GM12892 (cell line): ENCODE measurements at regions not wholly inside any gene's neighbourhood (a gene's known extent, or its start where the extent isn't known, plus 50 kb on each side); places are given as distances from the start of the nearest gene placed in this dataset.
"Not testable (repeated sequence)": the region's sequence is repeated elsewhere in the genome, so short reads cannot be mapped to it uniquely, and the experiment has no call there.

ENCODE experiments used
- DNase-seq: peaks from one replicate; pipeline ENCODE4 v3.0.0; 2011; ENCODE audit not compliant: insufficient read length
- FAIRE-seq: peaks from 2 replicates; lab custom pipeline; 2011; peaks lifted over from hg19 to GRCh38; lab: Jason Lieb, UNC
- POLR2A ChIP-seq: IDR thresholded peaks from 2 replicates; pipeline ENCODE4 v1.6.1; 2011; ENCODE audit warnings: low read depth, low read length, control low read depth
- POLR2AphosphoS5 ChIP-seq: IDR thresholded peaks from 2 replicates; pipeline ENCODE4 v1.6.1; 2011; ENCODE audit warnings: low read depth, low read length, control low read depth
- TAF1 ChIP-seq: IDR thresholded peaks from 2 replicates; pipeline ENCODE4 v1.6.1; 2011; ENCODE audit warnings: low read depth, mild to moderate bottlenecking, control low read depth, low read length, borderline replicate concordance

DNA sequence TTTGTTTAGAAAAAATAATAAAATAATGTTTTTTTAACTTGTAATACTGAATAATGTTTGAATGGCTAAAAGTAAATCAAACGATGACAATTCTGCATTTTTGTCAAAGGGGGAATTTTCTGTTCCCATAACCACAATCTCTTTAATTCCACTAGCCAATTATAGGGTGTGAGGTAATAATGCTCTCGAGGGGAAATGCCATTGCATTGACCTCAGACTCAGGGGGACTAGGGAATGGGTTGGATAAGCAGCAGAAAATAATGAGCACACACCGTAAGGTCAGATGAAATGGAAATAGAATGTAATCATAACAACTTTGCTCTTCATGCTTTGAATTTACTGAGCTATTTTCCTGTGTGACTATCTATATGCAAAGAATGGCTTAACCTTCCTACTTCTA is 584.7 kb downstream of the RFPL4B start:
- no peak for DNase-seq
- FAIRE-seq: no peak
- no peak for TF ChIP-seq TAF1
- no peak for TF ChIP-seq POLR2A

DNA sequence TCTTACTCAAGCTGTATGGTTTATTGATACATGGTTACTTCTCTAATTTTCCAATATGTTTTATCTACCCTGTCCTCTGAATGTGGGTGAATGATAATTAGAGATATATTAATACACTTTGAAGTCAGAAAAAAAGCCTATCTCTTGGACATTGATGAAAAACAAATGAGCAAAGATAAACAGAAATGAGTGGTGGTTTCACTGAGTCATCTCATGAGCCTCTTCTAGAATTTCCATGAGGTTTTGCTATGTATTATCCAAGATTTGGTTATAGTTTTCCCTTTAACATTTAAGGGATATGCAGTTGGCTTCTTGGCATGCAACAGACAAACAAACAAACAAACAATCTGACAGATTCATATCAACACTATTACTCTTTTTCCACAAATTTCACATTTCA is 586.8 kb downstream of the RFPL4B start:
- DNase-seq (no peak), FAIRE-seq (no peak)
- TF ChIP-seq POLR2A (no peak), POLR2AphosphoS5 (no peak), TAF1 (no peak)

DNA sequence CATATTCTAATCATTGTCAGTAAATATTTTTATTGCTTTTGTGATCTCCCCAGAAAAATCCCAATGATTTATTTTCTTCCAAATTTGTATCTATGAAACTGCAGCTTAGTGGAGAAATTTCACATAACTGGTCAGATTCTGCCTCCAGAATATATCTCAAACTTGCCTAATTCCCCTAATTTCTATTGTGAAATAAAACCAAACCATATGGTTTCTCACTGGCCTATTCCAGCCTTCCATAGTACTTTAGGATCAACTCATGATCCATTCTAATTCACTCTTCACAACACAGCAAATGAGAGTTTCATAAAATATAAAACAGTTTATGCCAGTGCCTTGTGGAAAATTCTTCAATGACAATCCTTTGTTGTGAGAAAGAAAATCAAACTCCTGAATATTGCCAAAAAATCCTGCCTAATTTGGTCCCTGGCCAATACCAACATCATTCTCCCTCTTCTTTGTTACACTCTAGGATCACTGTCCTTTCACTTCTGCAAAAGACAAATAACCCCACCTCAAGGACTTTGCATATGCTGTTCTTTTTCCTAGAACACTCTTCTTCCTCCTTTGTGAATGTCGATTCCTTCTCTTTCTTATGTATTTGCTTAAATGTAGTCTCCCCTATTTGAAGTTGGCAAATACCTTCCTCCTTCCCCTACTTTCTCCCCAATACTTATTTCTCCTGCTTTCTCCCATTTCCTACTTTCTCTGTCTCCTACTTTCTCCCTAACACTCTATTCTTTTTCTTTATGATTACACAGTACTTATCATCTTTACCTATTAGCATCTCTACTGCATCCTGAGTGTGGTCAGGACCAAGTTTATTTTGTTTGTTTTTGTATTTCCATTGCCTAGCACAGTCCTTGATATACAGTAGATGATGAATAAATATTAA is 587.5 kb downstream of the RFPL4B start:
- TF ChIP-seq POLR2AphosphoS5 (no peak), POLR2A (no peak), TAF1 (no peak)
- FAIRE-seq (no peak), DNase-seq (no peak)

DNA sequence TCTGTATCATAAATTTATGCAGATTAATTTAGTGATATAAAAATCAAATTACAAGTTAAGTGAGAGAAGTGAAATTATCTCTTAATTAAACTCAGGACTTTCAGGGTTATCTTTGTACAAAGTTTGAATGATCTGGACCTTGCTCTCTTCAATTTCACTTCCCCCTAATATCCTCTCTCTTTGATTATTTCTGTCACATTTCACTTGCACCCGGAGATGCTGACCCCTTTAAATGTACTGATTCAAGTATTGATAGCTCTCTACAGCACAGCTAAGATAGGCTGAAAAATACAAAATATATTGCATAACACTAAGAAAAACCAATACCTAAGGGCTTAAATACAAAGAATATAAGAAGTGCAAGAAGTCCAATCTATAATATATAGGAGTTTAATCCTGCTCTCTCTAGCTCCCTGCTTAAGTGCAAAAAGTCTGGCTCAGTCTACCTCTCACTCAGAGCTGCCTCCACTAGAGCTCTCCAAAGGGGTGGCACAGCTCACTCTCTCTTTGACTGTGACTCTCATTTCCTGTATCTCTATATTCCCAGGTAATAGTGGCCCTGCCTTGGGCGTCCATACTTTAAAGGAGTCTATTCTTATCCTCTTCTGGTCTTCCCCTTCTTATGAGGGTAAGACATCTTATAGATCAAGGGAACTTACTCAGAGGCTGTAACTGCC is 588.4 kb downstream of the RFPL4B start:
- no peak for TF ChIP-seq TAF1
- no peak for TF ChIP-seq POLR2A
- TF ChIP-seq POLR2AphosphoS5: no peak
- DNase-seq (no peak), FAIRE-seq (no peak)

DNA sequence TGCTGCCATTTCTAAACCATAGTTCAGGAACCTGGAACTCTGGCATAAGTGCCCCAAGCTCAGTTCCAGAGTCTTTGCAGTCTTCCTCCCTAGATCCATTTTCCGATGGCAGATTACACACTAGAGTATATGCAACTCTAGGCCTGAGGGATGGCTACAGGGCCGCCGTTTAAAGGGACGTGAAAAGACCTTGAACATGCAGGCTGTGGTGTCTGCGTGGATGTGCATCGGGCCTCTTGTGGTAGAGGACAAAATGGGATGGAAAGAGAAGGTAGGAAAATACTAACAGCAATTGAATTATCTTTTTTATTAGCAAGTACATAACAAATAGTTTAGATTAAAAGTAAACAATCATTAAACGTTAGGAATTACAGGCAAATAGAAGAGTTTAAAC is 588.9 kb downstream of the RFPL4B start:
- DNase-seq (no peak), FAIRE-seq (no peak)
- TF ChIP-seq POLR2AphosphoS5 (no peak), POLR2A (no peak), TAF1 (no peak)

DNA sequence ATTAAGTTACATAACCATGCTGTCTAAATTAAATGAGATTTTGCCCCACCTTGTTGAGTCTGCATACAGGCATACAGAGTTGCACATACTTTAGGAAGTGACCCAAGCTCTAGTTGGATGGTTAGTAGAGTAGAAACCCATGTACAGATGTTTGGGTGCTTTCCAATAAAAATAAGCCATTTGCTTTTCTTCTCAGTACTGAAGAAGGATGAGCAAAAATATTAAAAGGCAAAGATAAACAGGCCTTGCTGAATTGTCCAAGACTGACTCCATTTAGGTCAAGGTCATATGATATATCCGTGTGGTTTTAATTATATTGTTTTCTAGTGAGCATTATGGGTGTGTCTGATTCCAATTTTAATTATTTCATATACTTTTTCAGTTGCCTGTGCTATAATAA is 589.4 kb downstream of the RFPL4B start:
- FAIRE-seq (no peak), DNase-seq (no peak)
- no peak for TF ChIP-seq TAF1
- no peak for TF ChIP-seq POLR2A
- no peak for TF ChIP-seq POLR2AphosphoS5

DNA sequence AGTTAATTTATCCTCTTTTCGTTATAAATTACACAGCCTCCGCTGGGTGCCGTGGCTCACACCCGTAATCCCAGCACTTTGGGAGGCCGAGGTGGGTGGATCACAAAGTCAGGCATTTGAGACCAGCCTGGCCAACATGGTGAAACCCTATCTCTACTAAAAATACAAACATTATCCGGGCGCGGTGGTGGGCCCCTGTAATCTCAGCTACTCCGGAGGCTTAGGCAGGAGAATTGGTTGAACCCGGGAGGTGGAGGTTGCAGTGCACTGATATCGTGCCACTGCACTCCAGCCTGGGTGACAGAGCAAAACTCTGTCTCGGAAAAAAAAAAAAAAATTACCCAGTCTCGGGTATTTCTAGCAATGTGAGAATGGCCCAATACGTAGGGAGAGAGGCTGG is 590.6 kb downstream of the RFPL4B start:
- not testable (repeated sequence) for DNase-seq, FAIRE-seq

DNA sequence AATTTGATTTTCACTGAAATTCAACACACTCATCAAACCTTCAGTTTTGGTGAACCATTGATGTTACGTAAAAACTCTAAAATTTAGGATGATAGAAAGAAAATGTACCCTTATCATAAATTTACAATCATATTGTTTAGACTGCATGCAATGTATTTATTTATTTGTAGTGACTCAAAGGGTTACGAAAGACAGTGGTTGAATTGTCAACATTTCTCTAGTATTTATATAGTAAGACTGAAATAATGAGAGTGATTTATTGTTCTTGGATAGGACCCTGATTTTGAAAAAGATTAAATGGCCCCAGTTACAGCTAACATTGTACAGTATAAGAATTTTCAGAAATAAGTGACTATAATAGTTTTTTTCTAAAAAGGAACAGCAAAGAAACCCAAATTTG is 591.5 kb downstream of the RFPL4B start:
- FAIRE-seq (no peak), DNase-seq (no peak)
- TF ChIP-seq POLR2AphosphoS5: no peak
- TF ChIP-seq POLR2A: no peak
- TF ChIP-seq TAF1: no peak

DNA sequence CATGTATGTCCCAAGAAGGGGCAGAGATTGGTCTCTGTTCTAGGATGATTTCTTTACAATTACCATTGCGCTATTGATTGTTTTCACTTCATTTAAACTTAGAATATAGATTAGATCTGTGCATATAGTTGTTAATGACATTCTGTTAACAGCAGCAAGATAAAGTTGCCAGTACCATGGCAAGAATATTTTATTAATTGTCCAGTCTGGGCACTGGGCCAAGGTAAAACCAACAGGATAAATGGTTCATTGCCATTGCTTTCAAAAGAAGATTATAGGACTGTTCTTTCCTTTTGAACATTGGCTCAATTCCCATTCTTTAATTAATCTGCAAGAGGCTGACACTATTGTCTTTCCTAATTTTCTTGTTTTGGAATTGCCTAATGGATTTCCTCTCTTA is 592.4 kb downstream of the RFPL4B start:
- FAIRE-seq: no peak
- TF ChIP-seq POLR2A: no peak
- no peak for TF ChIP-seq TAF1
- no peak for TF ChIP-seq POLR2AphosphoS5
- DNase-seq: no peak

DNA sequence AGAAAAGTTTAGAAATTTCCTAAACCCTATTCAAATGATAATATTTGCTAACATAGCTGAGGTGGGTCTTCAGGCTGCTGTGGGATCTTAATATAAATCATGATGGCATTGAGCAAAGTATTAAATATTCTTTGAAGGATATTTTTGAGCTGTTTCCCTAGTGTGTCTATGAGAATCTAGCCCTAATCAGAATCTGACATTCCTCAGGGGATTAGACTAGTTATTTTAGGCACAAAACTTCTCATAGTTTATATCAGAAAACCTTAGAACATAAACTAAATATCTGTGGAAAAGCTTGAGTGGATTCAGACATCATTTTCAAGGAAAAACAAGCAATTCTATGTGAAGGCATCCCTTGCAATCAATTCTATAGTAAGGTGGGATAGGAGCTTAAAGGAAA is 594.5 kb downstream of the RFPL4B start:
- FAIRE-seq (no peak), DNase-seq (no peak)
- no peak for TF ChIP-seq TAF1
- no peak for TF ChIP-seq POLR2AphosphoS5
- no peak for TF ChIP-seq POLR2A

DNA sequence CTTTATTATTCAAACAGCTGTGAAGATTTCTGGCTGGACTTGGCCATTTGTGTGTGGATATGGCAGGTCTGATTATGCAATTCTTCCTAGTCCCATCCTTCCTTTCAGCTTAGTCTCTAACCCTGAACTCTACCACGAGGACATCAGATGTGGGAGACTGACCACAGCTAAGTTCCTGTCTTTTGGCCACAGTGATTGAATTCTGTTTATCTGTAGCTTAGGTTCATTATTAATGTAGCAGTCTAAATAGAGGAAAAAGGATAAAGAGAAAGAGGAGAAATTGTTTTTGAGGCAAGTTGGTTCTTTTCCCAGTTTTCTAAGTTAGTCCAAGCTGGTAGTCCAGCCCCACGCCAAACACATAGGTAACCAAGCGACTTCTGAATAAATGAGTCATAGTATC is 598.9 kb downstream of the RFPL4B start:
- no peak for TF ChIP-seq POLR2AphosphoS5
- TF ChIP-seq TAF1: no peak
- no peak for TF ChIP-seq POLR2A
- DNase-seq: no peak
- no peak for FAIRE-seq

DNA sequence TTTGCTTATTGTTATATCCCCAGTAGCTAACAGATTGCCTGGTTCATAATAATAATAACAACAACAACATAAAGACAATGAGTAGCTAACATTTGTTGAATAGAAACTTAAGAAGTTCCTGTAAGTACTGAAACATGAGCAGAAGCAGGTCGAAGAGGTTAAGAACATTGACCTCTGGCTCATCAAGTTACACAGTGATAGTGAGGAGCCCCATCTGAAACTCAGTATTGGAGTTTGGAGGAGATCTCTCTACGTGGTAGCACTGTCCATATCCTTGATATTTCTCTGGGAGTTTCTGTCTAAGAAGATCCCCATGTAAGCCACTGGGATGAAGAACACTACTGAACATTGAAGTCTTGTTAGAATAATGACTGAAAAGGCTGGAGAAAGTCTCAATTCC is 600.4 kb downstream of the RFPL4B start:
- FAIRE-seq: no peak
- no peak for TF ChIP-seq TAF1
- no peak for TF ChIP-seq POLR2A
- TF ChIP-seq POLR2AphosphoS5: no peak
- DNase-seq: no peak
